ENCODE measurements at regions not wholly inside any gene's neighbourhood (a gene's known extent, or its start where the extent isn't known, plus 50 kb on each side); places are given as distances from the start of the nearest gene placed in this dataset.

DNA sequence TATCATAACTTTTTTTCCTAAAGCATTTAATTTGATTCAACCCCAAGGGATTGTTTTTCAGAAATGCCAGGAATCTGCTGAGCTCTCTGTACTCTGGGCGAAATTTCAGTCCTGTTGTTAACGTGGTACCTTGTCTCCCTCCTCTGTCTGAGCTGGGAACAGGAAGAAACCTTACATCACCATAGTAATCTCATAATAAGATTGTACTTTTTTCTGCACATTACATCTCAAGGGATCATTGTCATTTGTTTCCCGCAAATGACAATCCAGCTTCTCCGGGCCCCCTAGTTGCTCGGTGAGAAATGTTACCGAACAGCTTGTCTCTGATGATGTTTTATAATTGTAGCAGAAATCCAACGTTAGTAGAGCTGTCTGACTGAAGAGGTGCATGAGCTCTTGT lies 152.7 kb upstream of the ERCC4 start:
- no peak for DNase-seq

DNA sequence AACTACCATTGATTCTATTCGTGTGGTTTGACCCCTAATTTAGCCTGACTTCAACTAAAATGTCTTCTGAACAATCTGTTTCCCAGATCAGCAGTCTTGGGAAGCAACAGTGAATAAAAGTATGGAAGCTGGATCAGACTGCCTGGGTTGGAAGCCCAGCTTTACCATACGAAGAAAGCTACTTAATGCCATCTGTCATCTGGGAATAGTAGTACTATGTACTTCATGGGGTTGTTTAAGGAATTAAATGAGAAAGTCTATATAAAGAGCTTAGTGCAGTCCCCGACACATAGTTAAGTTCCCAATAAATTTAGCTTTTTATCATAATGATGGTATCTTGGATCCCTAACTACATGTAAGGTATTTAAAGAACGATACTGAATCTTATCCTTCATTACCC lies 151.5 kb upstream of the ERCC4 start:
- no peak for DNase-seq

DNA sequence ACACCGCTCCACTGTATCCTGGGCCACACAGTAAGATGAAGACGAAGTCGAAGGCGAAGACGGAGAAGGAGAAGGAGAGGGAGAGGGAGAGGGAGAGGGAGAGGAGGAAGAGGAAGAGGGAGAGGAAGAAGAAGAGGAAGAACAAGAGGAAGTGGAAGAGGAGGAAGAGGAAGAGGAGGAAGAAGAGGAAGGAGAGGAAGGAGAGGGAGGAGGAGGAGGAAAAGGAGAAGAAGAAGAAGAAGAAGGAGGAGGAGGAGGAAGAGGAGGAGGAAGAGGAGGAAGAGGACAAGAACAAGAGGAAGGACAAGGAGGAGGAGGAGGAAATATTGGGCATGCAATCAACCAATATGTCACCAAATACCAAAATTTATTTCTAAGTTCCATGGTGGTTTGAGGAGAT lies 149.5 kb upstream of the ERCC4 start:
- no peak for DNase-seq

DNA sequence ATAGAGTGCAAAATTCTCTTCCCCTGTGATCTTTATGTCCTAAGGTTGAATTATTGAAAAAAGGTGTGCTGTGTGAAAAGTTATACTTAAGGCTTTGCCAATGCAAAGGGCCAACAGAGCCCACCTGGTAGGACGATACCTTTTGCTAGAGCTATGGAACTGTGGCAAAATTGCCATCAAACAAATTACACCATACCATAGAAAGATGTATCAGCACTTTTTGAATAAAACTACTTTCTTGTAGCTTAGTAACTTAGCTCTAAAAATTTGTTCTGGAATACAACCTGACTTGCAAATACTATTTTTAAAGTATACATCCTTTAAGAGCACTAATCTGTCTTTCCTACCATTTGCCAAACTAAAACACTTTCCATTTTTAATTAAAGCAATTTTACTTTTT lies 147.2 kb upstream of the ERCC4 start:
- DNase-seq: no peak

DNA sequence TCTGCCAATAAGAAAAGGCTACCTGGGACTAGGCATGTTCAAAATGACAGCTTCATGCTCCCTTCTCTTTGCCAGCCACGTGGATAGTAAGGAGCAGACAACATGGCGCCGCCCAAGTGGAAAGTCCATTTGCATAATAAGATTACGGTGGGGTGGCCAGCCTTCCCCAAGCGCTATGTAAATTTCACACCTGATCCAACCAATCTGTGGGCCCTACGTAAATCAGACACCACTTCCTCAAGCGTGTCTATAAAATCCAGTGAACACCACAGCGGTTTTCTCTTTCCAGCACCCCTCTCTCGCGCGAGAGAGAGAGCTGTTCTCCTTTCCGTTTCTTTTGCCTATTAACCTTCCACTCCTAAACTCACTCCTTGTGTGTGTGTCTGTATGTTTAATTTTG lies 140.3 kb upstream of the ERCC4 start:
- DNase-seq: no peak

DNA sequence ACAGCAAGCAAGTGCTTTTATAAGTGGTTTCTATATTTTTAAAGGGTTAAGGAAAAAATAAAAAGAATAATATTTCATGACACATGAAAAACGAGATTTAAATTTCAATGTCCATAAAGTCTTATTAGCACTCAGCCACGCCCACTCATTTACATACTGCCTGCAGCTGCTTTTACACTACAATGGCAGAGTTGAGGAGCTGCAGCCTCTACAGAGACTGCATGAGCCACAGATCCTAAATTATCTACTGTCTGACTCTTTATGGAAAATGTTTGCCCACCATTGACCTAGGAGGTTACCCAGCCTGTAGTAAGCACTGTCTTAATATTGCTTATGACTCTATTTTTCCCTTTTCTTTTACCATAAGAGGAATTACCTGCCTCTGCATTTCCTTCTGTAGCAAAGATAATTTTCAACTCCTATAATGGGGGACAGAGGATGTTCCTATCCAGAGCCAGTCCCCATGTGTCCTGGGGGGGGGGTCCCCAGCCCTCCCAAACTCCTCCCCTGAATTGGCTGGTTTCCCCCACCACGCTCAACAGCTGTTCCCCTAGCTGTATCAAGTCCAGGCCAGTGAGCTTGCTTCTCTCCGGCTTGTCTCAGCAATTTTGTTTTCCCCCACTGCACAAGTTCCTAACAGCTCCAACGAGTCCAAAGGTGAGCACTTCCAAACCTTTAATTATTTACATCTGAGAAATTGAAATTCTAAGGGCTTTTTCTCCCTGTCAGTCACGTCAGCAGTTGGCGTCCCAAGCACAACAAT lies 139.4 kb upstream of the ERCC4 start:
- no peak for DNase-seq

DNA sequence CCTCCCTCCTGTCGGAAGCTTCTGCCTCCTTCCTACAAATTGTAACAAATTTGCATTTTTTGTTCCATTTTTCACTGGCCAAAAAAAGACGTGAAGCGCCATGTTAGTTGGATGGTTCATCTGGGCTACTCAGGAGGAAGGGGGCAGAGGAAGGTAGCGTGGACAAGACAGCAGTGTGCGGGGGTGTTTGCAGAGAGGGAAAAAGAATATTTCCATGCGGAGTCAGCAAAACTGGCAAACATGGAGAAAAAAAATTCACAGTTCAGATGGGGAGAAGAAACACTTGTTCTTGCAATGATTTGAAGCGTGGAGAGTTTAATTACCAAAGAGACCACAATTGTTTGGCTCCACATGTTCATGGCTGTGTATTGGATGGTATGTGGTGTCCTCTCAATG lies 138.8 kb upstream of the ERCC4 start:
- no peak for DNase-seq

DNA sequence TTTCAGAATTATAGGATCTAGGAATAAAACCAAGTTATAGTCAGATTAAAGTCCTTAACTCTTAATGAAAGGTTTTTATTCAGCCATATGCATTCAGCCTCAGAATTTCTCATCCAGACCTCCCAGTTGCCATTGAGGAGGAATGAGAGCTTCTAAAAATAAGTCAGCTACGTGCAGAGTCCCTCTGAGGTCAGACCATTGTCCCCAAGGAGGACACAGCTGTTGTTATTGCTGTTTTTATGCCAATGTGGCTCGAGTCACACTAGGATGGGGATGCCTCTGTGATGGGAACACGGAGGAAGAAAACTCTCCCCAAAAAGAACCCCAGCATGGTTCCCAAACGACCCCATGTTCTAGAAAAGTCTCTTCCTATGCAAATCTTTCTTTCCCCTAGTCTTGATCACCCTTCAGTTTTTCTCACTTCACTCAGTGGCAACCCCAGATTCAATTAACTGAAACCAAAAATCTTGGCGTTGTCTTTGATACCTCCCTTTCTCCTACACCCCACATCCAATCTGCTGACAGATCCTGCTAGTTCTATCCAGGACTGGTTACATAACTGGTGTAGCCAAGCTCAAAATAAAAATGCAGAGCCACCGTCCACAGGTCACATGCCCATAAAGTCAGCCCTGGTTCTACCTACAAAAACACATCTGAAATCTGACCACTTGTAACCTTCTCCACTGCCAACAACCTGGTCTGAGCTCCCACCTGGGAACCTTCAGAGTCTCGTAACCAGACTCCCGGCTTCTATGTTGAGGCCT lies 138.2 kb upstream of the ERCC4 start:
- DNase-seq: no peak

DNA sequence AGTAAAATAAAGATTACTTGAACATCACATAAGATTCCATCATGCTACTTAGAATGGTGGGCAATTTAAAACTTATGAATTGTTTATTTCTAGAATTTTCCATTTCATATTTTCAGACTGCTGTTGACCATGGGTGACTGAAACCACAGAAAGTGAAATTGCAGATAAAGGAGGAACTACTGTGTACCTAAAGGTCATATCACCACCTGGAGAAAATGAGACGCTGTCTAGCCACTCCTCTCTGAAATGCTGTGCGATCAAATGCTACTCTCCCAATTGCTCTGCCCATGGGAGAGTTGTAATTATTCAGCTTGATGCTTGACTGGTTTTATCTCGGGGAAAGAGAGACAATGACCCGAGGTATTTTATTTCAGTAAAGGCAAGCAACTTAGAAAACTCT lies 128.9 kb upstream of the ERCC4 start:
- DNase-seq: no peak

DNA sequence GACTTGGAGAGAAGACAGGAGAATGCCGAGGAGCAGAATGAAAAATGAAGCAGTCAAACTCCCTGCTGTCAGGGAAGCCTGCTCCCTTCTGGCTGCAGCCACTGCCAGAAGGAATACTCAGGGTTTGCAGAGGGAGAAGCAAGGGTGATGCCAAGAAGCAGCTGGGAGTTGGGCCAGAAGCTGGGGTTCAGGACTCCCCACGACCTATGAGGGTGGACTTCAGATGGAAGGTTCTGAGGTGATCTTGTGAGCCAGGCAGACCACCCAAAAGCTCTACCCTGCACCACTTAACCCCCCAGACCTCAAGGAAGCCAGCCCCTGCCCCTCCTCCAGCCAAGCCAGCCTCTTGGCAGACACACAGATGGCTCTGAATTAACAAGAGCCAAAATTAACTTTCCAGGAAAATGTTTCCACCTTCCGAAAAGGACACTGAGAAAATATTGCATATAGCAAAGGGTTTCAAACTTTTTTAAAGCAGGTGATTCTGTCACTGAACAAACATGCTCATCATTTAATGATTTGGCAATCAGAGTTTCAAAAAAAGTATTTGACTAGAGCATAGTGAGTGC lies 126.0 kb upstream of the ERCC4 start:
- no peak for DNase-seq

DNA sequence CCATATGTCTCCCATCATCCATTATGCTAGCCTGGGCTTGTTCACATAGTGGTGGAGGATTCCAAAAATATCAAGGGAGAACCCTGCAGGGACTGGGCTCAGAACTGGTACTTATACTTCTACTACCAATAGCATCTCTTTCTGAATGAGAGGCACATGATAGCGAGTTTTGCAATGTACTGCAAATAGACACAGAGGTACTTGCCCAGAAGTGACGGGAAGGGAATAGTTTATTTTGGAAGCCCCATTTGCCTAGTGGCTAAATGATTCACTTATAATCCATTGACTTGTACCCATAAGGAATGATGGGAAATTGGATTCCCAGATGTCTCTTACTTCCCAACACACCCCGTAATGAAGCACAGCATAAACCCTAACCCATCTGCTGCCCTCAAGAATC lies 124.8 kb upstream of the ERCC4 start:
- no peak for DNase-seq

DNA sequence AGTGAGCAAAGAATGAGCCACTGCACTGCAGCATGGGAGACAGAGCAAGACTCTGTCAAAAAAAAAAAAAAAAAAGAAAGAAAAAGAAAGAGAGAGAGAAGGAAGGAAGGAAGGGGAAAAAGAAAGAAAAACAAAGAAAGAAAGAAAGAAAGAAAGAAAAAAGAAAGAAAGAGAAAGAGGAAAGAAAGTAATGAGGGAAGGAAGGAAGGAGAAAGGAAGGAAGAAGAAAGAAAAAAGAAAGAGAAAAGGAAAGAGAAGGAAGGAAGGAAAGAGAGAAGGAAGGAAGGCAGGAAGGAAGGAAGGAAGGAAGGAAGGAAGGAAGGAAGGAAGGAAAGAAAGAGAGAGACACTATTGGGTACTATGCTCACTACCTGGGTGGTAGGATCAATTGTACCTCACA lies 122.2 kb upstream of the ERCC4 start:
- DNase-seq: no peak

DNA sequence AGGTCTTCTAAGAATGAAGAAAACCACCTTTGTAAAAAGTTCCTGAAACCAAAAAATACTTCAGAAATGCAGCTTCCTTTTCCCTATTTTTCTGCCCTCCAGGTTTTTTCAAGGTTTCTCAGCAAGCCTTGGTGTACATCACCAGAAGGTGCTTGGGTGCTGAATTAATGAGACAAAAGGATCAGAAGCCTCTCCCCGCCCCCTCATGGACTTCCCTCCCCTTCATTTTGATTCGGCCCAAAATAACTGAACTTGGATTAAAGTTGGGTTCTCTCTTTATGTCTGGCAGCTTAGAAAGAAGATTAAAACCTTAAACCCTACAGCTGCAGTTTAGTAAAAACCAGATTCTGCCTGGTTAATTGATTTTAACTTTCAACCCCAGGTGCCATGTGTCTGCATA lies 121.7 kb upstream of the ERCC4 start:
- no peak for DNase-seq

DNA sequence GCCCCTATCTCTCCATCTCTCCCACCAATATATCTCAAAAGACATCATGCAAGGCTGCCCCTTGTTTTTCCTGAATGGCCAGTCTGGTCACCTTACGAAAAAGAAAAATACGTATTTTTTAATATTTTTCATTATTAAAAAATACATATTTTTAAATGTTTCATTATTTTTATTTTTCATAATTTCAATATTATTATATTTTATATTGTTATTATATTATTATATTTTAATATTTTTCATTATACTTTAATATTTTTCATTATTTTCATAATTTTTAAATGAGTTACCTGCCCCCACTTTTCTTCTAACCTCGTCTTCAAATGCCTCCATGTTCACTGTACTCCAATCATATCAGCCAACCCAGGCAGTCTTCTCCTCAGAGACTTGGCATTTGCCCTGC lies 116.0 kb upstream of the ERCC4 start:
- no peak for DNase-seq

DNA sequence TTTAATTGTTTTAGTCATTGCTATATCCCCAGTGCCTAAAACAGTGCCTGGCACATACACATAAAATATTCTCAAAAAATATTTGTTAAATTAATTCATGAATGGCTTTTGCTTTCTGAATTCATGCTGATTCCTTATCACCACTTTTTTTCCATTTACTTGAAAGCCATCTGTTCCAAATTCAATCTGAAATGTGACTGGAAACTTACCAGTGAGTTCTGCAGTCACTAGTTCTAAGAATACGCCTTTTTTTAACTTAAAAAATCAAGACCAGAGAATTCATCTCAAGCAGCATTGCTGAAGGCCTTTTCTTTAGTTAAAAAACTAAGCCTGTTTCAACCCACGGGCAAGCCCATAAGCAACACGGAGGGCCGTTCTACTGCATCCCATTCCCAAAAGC lies 114.0 kb upstream of the ERCC4 start:
- no peak for DNase-seq

DNA sequence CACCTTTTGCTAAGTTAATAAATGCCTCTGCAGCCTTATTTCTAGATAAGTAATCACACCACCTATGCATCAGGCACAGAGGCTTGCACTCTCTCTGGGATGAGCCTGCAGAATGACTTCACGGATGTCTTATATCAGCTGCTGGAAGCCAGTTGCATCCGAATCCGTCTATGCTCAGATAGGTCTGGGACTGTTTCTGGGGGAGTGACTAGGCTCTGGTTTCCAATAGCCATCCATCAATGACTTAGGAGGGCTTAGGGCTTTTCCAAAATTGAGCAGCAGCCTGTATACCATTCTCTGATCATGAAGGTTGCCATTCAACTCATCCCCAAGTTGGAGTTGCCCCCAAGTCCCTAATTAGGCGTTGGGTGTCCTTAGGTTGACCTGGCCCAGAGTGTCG lies 113.3 kb upstream of the ERCC4 start:
- DNase-seq: no peak

DNA sequence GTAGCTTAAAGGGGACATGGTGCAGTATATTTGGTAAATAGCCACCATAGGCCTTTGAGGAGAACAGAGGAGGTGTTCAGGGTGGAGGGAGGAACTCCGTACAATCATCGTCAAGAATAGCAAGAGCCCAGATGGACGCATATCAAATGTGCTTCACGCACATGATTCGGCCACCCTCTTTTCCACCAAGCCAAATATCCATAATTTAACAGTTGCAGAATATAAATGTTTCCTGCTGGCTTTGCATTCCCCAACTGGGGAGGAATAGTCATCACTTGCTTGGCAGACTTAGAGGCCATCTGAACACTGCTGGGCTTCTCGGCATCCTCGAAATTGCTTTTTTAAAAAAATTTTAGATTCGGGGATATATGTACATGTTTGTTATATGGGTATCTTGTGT lies 111.9 kb upstream of the ERCC4 start:
- no peak for DNase-seq

DNA sequence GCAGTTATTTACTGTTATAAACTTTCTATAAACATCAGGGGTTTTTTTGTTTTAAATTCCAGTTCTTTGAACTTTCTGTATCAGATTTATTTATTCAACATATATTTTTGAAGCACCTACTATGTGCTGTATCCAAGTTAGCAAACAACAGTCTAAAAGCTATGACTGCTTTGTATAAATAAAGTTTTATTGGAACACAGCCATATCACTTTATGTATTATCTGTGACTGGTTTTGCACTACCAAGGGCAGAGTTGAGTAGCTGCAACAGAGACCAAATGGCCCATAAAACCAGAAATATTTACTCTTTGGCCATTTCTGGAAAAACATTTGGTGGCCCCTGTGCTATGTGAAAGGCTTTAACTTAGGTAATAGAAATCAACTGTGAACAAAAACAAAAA lies 110.2 kb upstream of the ERCC4 start:
- DNase-seq: no peak

DNA sequence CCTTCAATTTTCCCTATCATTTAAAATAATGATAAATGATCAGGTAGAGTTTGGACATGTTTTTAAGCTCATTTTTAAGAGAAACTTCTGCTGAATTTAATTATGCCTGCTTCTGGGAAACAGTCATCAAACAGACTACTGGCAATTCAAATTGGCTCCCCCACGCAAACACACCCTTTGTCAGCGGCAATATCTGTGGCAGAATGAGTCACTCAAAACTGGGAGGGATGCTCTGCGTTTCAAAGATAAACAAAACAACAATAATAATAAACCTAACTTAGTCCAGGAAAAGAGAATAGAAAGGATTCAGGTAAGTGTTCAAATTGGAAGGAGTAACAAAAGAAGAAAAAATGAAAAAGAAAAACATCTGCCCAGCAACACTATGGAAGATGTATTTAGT lies 108.1 kb upstream of the ERCC4 start:
- no peak for DNase-seq

DNA sequence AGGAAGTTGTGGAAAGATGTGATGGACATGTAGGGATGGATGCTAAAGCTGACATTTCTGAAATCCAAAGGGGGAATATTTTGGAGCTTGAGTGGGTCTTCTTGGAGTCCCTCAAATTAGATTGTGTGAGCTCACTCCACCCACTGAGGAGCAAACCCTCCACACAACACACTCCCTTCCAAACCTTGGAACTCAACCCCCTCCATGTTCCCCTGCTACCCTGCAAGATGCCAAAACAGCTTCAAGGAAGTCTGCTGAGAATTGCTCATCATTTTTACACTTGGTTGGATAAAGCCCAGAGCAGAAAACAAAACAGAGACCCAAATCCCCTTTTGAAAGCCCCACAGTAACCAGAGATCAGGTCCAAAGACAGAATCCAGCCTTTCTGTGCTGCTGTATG lies 103.3 kb upstream of the ERCC4 start:
- DNase-seq: no peak

DNA sequence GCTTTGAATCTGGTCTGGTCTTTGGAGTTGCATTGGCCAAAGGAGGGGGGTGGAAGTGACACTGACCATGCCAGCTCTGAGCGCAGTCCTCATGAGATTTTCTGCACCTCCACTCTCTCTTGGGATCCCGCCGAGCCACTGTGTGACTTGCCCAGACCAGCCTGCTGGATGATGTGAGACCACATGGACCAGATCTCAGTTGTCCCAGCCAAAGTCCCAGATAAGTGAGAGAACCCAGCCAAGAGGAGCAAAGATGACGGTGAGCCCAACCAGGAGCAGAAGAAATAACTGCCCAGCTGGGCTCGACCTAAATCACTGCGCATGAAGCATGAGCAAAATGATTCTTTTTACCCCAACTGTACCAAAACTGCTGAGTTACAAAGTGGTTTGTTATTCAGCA lies 96.5 kb upstream of the ERCC4 start:
- DNase-seq: no peak

DNA sequence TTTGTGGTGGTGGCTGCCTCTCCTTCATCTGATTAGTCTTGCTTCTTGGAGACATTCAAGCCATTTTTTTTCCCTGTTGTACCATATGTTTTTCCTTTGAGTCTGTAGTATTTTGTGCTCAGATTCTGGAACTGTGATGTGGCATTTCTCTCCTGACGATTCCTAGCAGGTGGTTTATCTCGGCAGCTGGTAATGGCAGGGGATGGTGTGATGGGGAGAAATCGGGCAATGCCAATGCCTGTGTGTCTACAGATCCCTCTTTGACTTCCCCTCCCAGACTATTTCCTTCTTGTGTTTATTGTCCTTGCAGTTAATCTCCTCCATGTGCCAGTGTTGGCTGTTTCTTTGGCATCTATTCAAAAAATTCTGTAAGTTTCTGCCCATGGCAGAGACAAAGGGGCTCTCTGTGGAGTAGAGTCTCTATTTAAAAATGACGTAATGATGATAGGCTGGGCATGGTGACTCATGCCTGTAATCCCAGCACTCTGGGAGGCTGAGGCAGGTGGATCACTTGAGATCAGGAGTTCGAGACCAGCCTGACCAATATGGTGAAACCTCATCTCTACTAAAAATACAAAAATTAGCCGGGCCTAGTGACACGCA lies 90.2 kb upstream of the ERCC4 start:
- DNase-seq: no peak

DNA sequence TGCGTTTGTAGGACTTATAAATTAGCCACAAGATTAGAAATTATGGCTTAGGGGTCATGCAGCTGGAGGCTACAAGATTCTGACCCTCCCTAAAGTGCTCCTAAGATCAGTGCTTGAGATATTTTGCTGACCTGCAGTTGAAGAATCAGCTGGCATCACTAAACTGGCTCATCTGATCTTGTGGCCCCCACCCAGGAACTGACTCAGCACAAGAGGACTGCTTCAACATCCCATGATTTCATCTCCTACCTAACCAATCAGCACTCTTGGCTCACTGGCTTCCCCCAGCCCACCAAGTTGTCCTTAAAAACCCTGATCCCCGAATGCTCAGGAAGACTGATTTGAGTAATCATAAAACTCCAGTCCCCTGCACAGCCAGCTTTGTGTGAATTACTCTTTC lies 86.4 kb upstream of the ERCC4 start:
- no peak for DNase-seq

DNA sequence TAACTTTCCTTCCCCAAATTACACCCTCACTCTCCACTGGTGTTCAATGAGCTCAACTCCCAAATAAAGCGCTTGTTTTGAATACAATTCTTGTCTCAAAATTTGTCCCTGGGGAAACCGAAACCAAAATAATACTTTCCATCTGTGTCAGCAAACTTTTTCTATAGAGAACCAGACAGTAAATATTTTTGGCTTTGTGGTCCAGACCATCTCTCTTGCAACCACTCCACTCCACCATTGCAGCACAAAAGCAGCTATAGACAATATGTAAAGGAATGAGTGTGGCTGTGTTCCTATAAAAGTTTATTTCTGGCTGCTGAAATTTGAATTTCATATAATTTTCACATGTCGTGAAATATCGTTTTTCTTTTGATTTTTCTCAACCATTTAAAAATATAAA lies 84.6 kb upstream of the ERCC4 start:
- no peak for DNase-seq
